ENCODE measurements at regions not wholly inside any gene's neighbourhood (a gene's known extent, or its start where the extent isn't known, plus 50 kb on each side); places are given as distances from the start of the nearest gene placed in this dataset.
A peak's percentile ranks its signal among the peaks of the same experiment; 100 is the strongest.

DNA sequence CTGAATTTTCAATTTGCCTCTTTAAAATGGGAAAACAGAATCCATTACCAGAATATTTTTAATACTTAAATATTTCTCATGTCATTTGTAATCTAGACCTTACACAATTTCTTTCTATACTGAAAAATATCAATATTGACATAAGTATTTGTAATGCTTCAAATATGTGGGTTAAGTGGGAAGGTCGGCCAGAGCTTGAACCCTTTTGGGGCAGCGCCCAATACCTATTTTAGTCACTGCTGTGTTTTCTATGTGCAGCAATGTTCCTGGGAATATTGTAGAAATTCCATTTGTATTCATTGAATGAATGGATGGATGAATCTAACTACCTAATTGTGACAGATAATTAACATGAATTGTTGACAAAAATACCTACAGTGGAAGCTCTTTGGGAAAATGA, 459.7 kb upstream of the ZNF717 start:
- Histone ChIP-seq H3K27me3 (ENCODE audit: insufficient read depth, low read length) (no peaks in the 10 kb centered on the region), H3K4me3 (ENCODE audit: low read depth, low read length) (no peak overlapping the region), H3K36me3 (ENCODE audit: insufficient read depth, low read length) (no peaks in the 10 kb centered on the region)

DNA sequence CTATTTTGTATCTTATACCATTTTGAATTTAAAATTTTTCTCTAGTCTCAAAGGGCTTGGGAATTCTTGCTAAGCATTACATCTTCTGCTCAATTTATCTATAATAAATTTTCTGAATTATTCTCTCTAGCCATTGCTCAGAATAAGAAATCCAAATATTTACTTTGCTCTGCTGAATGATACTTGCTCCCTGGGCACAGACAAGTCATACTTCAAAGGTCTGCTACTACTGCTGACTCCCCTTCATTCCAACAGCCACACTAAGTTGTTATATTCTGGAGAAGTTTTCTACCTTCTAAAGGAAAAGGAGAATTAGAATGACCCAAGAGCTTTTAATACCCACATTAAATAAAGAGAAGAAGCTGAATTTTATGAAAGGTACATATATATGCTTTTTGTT, 460.3 kb upstream of the ZNF717 start:
- H3K36me3 ChIP-seq (ENCODE audit: insufficient read depth, low read length) = no peaks in the 10 kb centered on the region

More for the DNA sequence above, 459.7 kb upstream of the ZNF717 start:
- Histone ChIP-seq H2AFZ (ENCODE audit: low read length, unreplicated experiment) (no peak overlapping the region), H3K79me2 (ENCODE audit: control insufficient read depth, insufficient read depth, low read length, unreplicated experiment) (no peaks in the 10 kb centered on the region), H3K27ac (ENCODE audit: low read depth, low read length) (no peak overlapping the region), H3K4me1 (ENCODE audit: control insufficient read depth, insufficient read depth, low read length, unreplicated experiment) (peaks cover 27% of the 10 kb centered on the region)

DNA sequence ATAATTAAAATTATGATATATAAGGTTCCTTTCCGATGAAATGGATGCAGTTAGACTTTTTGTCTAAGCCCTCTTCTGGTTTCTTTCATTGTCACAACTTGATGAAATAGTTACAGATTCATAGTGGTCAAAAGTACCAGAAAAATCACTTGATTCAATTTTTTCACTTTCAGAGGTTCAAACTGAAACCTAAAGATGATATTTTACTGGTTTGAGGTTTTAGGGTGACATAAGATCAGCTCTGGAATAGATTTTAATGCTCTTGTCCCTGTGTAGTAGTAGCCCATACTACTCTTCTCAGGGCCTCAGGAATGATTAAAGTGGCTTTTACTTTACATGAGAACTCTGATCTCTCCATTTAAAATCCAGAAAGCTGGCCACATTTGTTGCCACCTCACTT, 479.1 kb upstream of the ZNF717 start:
- Histone ChIP-seq H3K4me3 (ENCODE audit: low read depth, low read length) (no peak overlapping the region), H3K79me2 (ENCODE audit: control insufficient read depth, insufficient read depth, low read length, unreplicated experiment) (no peaks in the 10 kb centered on the region), H3K4me1 (ENCODE audit: control insufficient read depth, insufficient read depth, low read length, unreplicated experiment) (no peaks in the 10 kb centered on the region), H3K27ac (ENCODE audit: low read depth, low read length) (no peak overlapping the region), H3K36me3 (ENCODE audit: insufficient read depth, low read length) (no peaks in the 10 kb centered on the region), H2AFZ (ENCODE audit: low read length, unreplicated experiment) (no peak overlapping the region), H3K27me3 (ENCODE audit: insufficient read depth, low read length) (no peaks in the 10 kb centered on the region)

More for the DNA sequence above, 460.3 kb upstream of the ZNF717 start:
- H2AFZ ChIP-seq (ENCODE audit: low read length, unreplicated experiment) = no peak overlapping the region
- peaks cover 29% of the 10 kb centered on the region for H3K4me1 ChIP-seq (ENCODE audit: control insufficient read depth, insufficient read depth, low read length, unreplicated experiment)
- no peak overlapping the region for H3K4me3 ChIP-seq (ENCODE audit: low read depth, low read length)
- H3K27ac ChIP-seq (ENCODE audit: low read depth, low read length) = 0 out of 2 replicates have a peak overlapping the region, but pooled peaks have one; percentile 29
- H3K79me2 ChIP-seq (ENCODE audit: control insufficient read depth, insufficient read depth, low read length, unreplicated experiment) = no peaks in the 10 kb centered on the region
- no peaks in the 10 kb centered on the region for H3K27me3 ChIP-seq (ENCODE audit: insufficient read depth, low read length)

DNA sequence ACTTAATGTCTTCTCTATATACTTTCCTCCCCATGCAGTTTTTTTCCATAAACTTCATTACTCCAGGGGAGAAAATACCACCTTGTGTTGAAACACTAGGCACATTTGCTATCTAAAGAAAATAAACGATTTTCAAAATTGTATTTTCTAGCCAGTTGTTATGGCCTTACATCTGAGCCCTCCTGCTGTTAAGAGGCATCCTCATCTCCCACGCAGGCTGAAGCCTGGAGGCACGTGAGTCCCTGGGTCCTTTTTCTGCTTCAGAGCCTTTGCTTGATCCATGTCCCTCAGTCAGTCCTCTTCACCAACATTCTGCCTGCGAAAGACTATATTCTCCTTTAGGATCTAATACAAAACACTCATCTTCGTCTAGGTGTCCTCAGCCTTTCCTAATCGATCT, 479.6 kb upstream of the ZNF717 start:
- Histone ChIP-seq H2AFZ (ENCODE audit: low read length, unreplicated experiment) (no peak overlapping the region), H3K79me2 (ENCODE audit: control insufficient read depth, insufficient read depth, low read length, unreplicated experiment) (no peaks in the 10 kb centered on the region), H3K4me1 (ENCODE audit: control insufficient read depth, insufficient read depth, low read length, unreplicated experiment) (no peaks in the 10 kb centered on the region), H3K27ac (ENCODE audit: low read depth, low read length) (no peak overlapping the region), H3K36me3 (ENCODE audit: insufficient read depth, low read length) (no peaks in the 10 kb centered on the region), H3K27me3 (ENCODE audit: insufficient read depth, low read length) (no peaks in the 10 kb centered on the region), H3K4me3 (ENCODE audit: low read depth, low read length) (no peak overlapping the region)

DNA sequence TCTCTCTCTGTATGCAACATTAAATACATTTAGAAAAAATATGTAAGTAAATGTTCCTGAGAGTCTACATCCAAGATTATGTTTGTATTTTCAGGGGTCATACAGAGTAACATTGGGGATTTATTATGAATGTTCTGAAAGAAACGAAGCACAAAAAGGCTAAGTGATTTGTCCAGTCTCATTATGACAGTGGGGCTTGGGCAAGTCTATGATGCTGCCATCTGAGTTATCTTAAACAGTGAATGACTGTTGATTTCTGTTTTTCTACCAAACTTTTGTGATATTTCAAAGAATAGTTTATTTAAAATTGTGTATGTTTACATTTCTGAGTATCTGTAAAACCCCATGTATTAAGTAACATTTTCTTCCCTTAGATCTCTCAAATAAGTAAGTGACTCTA, 481.2 kb upstream of the ZNF717 start:
- no peak overlapping the region for H3K4me3 ChIP-seq (ENCODE audit: low read depth, low read length)
- H3K27me3 ChIP-seq (ENCODE audit: insufficient read depth, low read length) = no peaks in the 10 kb centered on the region
- H3K79me2 ChIP-seq (ENCODE audit: control insufficient read depth, insufficient read depth, low read length, unreplicated experiment) = no peaks in the 10 kb centered on the region
- no peaks in the 10 kb centered on the region for H3K4me1 ChIP-seq (ENCODE audit: control insufficient read depth, insufficient read depth, low read length, unreplicated experiment)
- no peak overlapping the region for H3K27ac ChIP-seq (ENCODE audit: low read depth, low read length)
- no peak overlapping the region for H2AFZ ChIP-seq (ENCODE audit: low read length, unreplicated experiment)
- no peaks in the 10 kb centered on the region for H3K36me3 ChIP-seq (ENCODE audit: insufficient read depth, low read length)

DNA sequence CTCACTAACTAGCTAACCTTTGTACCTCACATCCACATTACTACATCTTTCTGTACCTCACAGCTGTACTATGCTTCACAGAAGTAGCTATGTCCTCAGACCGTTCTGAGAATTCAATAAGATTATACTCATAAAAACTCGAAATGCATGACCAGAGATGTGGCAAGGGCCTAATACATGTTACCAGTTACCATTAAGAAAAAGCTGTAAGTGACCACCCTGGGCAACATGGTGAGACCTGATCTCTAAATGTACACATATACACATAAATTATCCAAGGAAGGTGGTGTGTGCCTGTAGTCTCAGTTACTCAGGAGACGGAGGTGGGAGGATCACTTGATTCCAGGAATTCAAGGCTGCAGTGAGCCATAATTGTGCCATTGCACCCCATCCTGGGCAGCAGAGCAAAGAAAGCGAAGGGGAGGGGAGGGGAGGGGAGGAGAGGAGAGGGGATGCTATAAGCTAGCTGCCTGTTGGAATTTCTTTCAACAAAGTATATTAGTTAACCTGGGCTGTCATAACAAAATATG, 482.6 kb upstream of the ZNF717 start:
- H2AFZ ChIP-seq (ENCODE audit: low read length, unreplicated experiment) = no peak overlapping the region
- H3K79me2 ChIP-seq (ENCODE audit: control insufficient read depth, insufficient read depth, low read length, unreplicated experiment) = no peaks in the 10 kb centered on the region
- no peaks in the 10 kb centered on the region for H3K27me3 ChIP-seq (ENCODE audit: insufficient read depth, low read length)
- H3K27ac ChIP-seq (ENCODE audit: low read depth, low read length) = no peak overlapping the region
- no peaks in the 10 kb centered on the region for H3K4me1 ChIP-seq (ENCODE audit: control insufficient read depth, insufficient read depth, low read length, unreplicated experiment)
- H3K4me3 ChIP-seq (ENCODE audit: low read depth, low read length) = no peak overlapping the region
- no peaks in the 10 kb centered on the region for H3K36me3 ChIP-seq (ENCODE audit: insufficient read depth, low read length)

DNA sequence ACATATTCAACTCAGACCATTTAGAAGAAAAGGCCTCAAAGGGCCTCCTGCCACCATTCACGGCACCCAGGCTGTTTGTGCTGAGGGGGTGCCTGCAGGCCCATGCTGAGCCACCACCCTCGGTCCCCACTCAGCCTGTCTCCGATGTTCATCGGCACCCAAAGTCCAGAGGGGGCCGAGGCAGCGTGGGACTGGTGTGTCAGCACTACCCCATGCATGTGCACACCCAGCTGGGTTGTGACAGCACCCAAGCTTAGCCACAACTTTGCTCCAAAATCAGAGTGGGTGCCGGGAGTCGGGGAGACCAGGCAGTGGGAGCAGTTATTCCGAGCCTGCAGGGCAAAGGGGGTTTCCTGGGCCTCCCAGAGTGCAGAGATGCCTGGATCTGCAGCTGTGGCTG, 508.5 kb upstream of the ZNF717 start:
- Histone ChIP-seq H3K27me3 (ENCODE audit: insufficient read depth, low read length) (no peaks in the 10 kb centered on the region), H3K79me2 (ENCODE audit: control insufficient read depth, insufficient read depth, low read length, unreplicated experiment) (no peaks in the 10 kb centered on the region), H3K36me3 (ENCODE audit: insufficient read depth, low read length) (no peaks in the 10 kb centered on the region), H2AFZ (ENCODE audit: low read length, unreplicated experiment) (no peak overlapping the region), H3K27ac (ENCODE audit: low read depth, low read length) (no peak overlapping the region), H3K4me3 (ENCODE audit: low read depth, low read length) (no peak overlapping the region), H3K4me1 (ENCODE audit: control insufficient read depth, insufficient read depth, low read length, unreplicated experiment) (no peaks in the 10 kb centered on the region)

DNA sequence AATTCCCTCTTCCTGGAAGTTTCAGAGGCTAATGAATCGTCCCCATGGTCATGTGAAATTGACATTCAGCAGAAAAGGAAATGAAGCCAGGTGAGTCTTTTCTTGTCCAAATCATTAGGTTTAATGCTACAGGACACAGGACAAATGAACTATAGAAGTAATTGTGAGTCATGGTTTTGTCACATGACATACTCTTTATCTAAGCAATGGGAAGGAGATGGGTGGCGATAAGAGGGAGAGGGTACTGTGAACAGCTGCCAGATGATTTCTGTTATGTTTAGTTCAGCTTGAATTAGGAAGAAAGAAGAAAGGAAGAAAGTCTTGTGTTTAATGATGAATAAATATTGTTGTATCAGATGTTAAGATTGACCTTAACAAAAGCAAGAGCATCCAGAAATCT, 515.4 kb upstream of the ZNF717 start:
- Histone ChIP-seq H2AFZ (ENCODE audit: low read length, unreplicated experiment) (no peak overlapping the region), H3K4me3 (ENCODE audit: low read depth, low read length) (no peak overlapping the region), H3K27ac (ENCODE audit: low read depth, low read length) (no peak overlapping the region), H3K36me3 (ENCODE audit: insufficient read depth, low read length) (no peaks in the 10 kb centered on the region), H3K79me2 (ENCODE audit: control insufficient read depth, insufficient read depth, low read length, unreplicated experiment) (no peaks in the 10 kb centered on the region), H3K4me1 (ENCODE audit: control insufficient read depth, insufficient read depth, low read length, unreplicated experiment) (peaks cover 13% of the 10 kb centered on the region), H3K27me3 (ENCODE audit: insufficient read depth, low read length) (no peaks in the 10 kb centered on the region)

DNA sequence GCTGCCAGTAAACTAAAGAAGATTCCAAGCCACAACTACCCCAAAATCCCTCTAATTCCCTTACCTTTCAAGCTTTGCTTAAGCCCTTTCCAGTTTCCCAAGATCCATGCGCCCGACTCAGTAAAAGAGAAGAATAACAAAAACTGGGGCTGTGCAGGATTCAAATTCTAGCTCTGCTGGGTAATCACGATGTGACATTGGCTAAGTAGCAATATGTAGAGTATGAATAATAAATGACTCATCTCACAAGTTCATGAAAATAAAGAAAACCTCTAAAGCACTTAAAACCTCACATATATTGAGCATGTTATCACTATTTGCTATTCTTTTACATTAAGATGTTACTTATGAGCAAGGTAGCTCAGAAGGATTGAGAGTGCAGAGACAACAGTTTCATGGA, 522.2 kb upstream of the ZNF717 start:
- peak overlapping the region; percentile 31 for H3K27ac ChIP-seq (ENCODE audit: low read depth, low read length)
- H3K36me3 ChIP-seq (ENCODE audit: insufficient read depth, low read length) = no peaks in the 10 kb centered on the region
- H3K4me1 ChIP-seq (ENCODE audit: control insufficient read depth, insufficient read depth, low read length, unreplicated experiment) = peaks cover 16% of the 10 kb centered on the region
- H3K79me2 ChIP-seq (ENCODE audit: control insufficient read depth, insufficient read depth, low read length, unreplicated experiment) = no peaks in the 10 kb centered on the region
- H2AFZ ChIP-seq (ENCODE audit: low read length, unreplicated experiment) = peak overlapping the region; percentile 80
- H3K27me3 ChIP-seq (ENCODE audit: insufficient read depth, low read length) = no peaks in the 10 kb centered on the region
- H3K4me3 ChIP-seq (ENCODE audit: low read depth, low read length) = peak overlapping the region; percentile 44; the same call in 1 of the 2 replicates

DNA sequence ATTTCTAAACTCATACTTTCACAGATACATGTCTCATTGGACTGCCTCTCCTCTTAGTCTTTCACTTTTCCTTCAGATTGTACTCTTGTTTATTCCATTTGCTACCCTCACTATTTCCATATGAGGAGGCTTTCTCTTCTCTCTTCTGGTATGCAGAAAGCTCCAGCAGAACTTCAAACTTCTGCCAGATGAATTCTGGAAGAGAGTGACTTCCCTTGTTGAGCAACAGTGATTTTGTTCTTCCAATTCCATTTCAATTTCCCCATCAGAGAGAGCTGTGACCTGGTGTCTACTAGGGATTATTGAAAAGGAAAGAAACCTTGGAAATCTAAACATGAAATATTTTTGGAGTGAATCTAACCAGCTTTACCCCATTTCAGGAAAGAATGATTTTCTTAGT, 523.2 kb upstream of the ZNF717 start:
- Histone ChIP-seq H3K4me1 (ENCODE audit: control insufficient read depth, insufficient read depth, low read length, unreplicated experiment) (peaks cover 16% of the 10 kb centered on the region), H3K79me2 (ENCODE audit: control insufficient read depth, insufficient read depth, low read length, unreplicated experiment) (no peaks in the 10 kb centered on the region), H3K36me3 (ENCODE audit: insufficient read depth, low read length) (no peaks in the 10 kb centered on the region), H2AFZ (ENCODE audit: low read length, unreplicated experiment) (no peak overlapping the region), H3K4me3 (ENCODE audit: low read depth, low read length) (0 out of 2 replicates have a peak overlapping the region, but pooled peaks have one; percentile 0), H3K27ac (ENCODE audit: low read depth, low read length) (peak overlapping the region; percentile 39), H3K27me3 (ENCODE audit: insufficient read depth, low read length) (no peaks in the 10 kb centered on the region)

DNA sequence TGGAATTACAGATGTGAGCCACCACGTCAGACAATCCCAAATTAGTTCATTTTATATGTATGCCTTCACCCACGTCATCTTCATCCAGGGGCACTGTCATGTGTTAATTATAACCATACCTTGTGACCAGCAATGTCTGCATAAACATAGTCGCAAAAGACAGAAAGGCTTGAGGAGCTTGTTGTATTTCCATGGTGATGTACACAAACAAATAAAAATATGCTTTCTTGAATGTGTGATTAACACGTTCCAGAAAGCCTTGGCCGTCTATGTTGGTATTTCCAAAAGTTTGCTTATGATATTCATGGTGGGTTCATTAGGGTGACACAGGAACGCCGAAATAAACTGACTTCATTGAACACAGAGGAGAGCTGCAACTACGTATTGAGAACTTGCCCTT, 524.7 kb upstream of the ZNF717 start:
- Histone ChIP-seq H3K36me3 (ENCODE audit: insufficient read depth, low read length) (no peaks in the 10 kb centered on the region), H2AFZ (ENCODE audit: low read length, unreplicated experiment) (peak overlapping the region; percentile 30), H3K4me1 (ENCODE audit: control insufficient read depth, insufficient read depth, low read length, unreplicated experiment) (peaks cover 16% of the 10 kb centered on the region), H3K79me2 (ENCODE audit: control insufficient read depth, insufficient read depth, low read length, unreplicated experiment) (no peaks in the 10 kb centered on the region), H3K27me3 (ENCODE audit: insufficient read depth, low read length) (no peaks in the 10 kb centered on the region), H3K27ac (ENCODE audit: low read depth, low read length) (no peak overlapping the region), H3K4me3 (ENCODE audit: low read depth, low read length) (peak overlapping the region; percentile 55)

Data from ACC112 (cell line).